ENCODE measurements at regions not wholly inside any gene's neighbourhood (a gene's known extent, or its start where the extent isn't known, plus 50 kb on each side); places are given as distances from the start of the nearest gene placed in this dataset.

GRCh38 chr7:84422790-84423189 lies 228.2 kb upstream of the SEMA3A start:
- no peak overlapping the region for H3K4me3 ChIP-seq (ENCODE audit: control insufficient read depth, low read depth, low read length)
- peak; percentile 37 for DNase-seq (ENCODE audit: low read depth)
- TF ChIP-seq CTCF (conservative IDR thresholded peaks at IDR 0.05; ENCODE audit: control insufficient read depth, insufficient read depth, low read depth, low read length), result no peak

GRCh38 chr7:84412161-84412969 lies 217.8 kb upstream of the SEMA3A start:
- no peak overlapping the region for H3K4me3 ChIP-seq (ENCODE audit: control insufficient read depth, low read depth, low read length)
- DNase-seq (ENCODE audit: low read depth), result peak; percentile 97
- TF ChIP-seq CTCF (conservative IDR thresholded peaks at IDR 0.05; ENCODE audit: control insufficient read depth, insufficient read depth, low read depth, low read length), result no peak

GRCh38 chr7:84399661-84400060 lies 205.1 kb upstream of the SEMA3A start:
- H3K4me3 ChIP-seq (ENCODE audit: control insufficient read depth, low read depth, low read length), result no peak overlapping the region
- no peak for TF ChIP-seq CTCF (conservative IDR thresholded peaks at IDR 0.05; ENCODE audit: control insufficient read depth, insufficient read depth, low read depth, low read length)

GRCh38 chr7:84394219-84394618 lies 199.6 kb upstream of the SEMA3A start:
- no peak for TF ChIP-seq CTCF (conservative IDR thresholded peaks at IDR 0.05; ENCODE audit: control insufficient read depth, insufficient read depth, low read depth, low read length)
- H3K4me3 ChIP-seq (ENCODE audit: control insufficient read depth, low read depth, low read length), result no peak overlapping the region
- no peak for DNase-seq (ENCODE audit: low read depth)

More at GRCh38 chr7:84399661-84400060, 205.1 kb upstream of the SEMA3A start:
- no peak for DNase-seq (ENCODE audit: low read depth)

- DNase-seq (ENCODE audit: low read depth), result peak; percentile 18
- no peak for TF ChIP-seq CTCF (conservative IDR thresholded peaks at IDR 0.05; ENCODE audit: control insufficient read depth, insufficient read depth, low read depth, low read length)
- H3K4me3 ChIP-seq (ENCODE audit: control insufficient read depth, low read depth, low read length), result no peak overlapping the region
Measured at GRCh38 chr7:84393786-84394185, 199.2 kb upstream of the SEMA3A start.

- H3K4me3 ChIP-seq (ENCODE audit: control insufficient read depth, low read depth, low read length), result no peak overlapping the region
- no peak for DNase-seq (ENCODE audit: low read depth)
- TF ChIP-seq CTCF (conservative IDR thresholded peaks at IDR 0.05; ENCODE audit: control insufficient read depth, insufficient read depth, low read depth, low read length), result no peak
Measured at GRCh38 chr7:84390845-84391244, 196.3 kb upstream of the SEMA3A start.

Data from fibroblast of mammary gland (primary cell).